ENCODE measurements at regions not wholly inside any gene's neighbourhood (a gene's known extent, or its start where the extent isn't known, plus 50 kb on each side); places are given as distances from the start of the nearest gene placed in this dataset.

DNA sequence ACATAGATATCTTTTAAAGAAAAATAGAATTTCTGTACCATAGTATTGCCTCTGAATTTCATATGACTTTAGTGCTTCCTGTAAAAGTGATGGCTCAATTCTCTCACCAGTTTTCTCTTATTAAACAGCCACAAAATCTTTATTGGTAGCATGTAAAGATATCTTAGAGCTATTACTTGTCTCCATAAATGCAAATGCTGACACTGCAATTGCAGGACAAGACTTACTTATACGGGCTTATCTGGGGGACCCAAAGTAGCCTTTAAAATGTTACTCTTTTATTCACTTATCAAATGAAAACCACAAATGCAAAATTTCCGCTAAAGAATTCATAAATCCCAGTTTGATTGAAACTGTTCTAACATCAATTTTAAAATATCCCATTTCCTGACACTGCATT is 287.1 kb upstream of the SPTLC3 start:
- WGBS, 2 donors: 43 to 46% methylated on average over 2 of the region's 2 CpGs
- no peak overlapping the region for H3K4me3 ChIP-seq
- DNase-seq (no peak), FAIRE-seq (no peak), ATAC-seq (no peak)
- H3K27me3 ChIP-seq: no peaks in the 10 kb centered on the region
- TF ChIP-seq, protein P1, sequence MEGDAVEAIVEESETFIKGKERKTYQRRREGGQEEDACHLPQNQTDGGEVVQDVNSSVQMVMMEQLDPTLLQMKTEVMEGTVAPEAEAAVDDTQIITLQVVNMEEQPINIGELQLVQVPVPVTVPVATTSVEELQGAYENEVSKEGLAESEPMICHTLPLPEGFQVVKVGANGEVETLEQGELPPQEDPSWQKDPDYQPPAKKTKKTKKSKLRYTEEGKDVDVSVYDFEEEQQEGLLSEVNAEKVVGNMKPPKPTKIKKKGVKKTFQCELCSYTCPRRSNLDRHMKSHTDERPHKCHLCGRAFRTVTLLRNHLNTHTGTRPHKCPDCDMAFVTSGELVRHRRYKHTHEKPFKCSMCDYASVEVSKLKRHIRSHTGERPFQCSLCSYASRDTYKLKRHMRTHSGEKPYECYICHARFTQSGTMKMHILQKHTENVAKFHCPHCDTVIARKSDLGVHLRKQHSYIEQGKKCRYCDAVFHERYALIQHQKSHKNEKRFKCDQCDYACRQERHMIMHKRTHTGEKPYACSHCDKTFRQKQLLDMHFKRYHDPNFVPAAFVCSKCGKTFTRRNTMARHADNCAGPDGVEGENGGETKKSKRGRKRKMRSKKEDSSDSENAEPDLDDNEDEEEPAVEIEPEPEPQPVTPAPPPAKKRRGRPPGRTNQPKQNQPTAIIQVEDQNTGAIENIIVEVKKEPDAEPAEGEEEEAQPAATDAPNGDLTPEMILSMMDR (IDR thresholded peaks at IDR 0.05): no peak
- H3K27ac ChIP-seq: peak overlapping the region in 1 of 4 donors; percentile 14
- no peaks in the 10 kb centered on the region for H3K4me1 ChIP-seq
- no peaks in the 10 kb centered on the region for H3K9me3 ChIP-seq
- intact Hi-C loops (cut with DNase I): no loop called here
- H3K36me3 ChIP-seq: no peaks in the 10 kb centered on the region

DNA sequence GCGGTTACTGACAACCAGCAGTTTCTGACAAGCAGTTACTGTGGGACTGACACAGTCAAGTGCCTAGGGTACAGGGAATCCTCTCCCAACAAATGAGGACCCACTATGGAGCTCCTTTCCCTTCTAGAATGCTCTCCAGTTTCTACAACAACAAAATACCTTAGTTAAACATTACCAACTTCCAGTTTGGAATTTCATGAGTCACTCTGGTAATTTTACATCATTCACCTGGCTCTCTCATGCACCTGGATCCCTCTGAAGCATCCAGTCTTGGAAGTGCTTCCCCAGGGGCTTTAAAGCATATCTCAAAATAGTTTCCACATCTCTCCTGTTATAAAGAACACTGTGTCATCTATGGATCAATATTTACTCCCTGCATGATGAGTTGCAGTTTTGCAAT is 286.7 kb upstream of the SPTLC3 start:
- H3K27ac ChIP-seq: peak overlapping the region in 1 of 4 donors; percentile 14
- TF ChIP-seq, protein P1 (IDR thresholded peaks at IDR 0.05): no peak
- H3K27me3 ChIP-seq: no peaks in the 10 kb centered on the region
- no peak overlapping the region for H3K4me3 ChIP-seq
- FAIRE-seq: no peak
- no peaks in the 10 kb centered on the region for H3K36me3 ChIP-seq
- WGBS, 2 donors: 60 to 63% methylated on average over 1 of the region's 1 CpG
- H3K4me1 ChIP-seq: no peaks in the 10 kb centered on the region
- ATAC-seq: peak in 3 of 4 donors; percentile 37 to 63 (median 57)
- no peak for DNase-seq
- no peaks in the 10 kb centered on the region for H3K9me3 ChIP-seq
- intact Hi-C loops (cut with DNase I): no loop called here

DNA sequence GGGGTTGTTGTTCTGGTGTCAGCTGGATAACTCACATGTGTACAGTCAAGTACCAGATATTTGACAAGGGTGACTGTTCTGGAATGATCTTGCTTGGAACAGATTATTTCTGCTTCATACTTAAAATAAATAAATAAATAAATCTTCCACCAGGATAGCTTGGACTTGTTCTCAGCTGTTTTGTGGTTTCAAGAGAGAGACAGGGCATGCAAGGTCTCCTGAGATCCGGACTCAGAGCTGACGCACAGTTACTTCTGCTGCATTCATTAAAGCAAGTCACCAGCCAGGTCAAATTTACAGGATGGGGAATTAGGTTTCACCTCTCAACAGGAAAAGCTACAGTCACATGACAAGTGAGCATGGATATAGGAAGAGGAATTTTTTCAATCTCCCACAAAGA is 285.0 kb upstream of the SPTLC3 start:
- no peaks in the 10 kb centered on the region for H3K27me3 ChIP-seq
- H3K27ac ChIP-seq: no peak overlapping the region
- ATAC-seq: no peak
- no peak for DNase-seq
- H3K36me3 ChIP-seq: no peaks in the 10 kb centered on the region
- TF ChIP-seq, protein P1 (IDR thresholded peaks at IDR 0.05): no peak
- no peak for FAIRE-seq
- 88 to 98% methylated on average over 2 of the region's 2 CpGs for WGBS, 2 donors
- H3K4me1 ChIP-seq: no peaks in the 10 kb centered on the region
- no peak overlapping the region for H3K4me3 ChIP-seq
- intact Hi-C loops (cut with DNase I): no loop called here
- H3K9me3 ChIP-seq: no peaks in the 10 kb centered on the region

DNA sequence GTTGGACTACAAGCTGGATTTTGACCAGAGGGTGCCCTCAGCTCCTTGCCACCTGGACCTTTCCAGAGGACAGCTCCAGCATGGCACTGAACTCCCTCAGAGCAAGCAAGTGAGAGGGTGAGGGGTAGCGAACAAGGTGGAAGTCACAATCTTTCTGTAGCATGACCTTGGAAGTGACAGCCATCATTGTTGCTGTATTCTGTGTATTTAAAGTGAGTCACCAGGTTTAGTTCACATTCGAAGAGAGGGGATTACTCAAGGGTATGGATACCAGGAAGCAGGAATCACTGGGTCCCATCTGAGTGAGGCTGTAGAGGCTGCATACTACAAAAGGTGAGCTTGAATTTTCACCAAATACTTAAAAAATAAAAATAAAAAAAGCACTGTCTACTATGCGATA is 280.0 kb upstream of the SPTLC3 start:
- H3K4me3 ChIP-seq: no peak overlapping the region
- 59 to 63% methylated on average over 3 of the region's 3 CpGs for WGBS, 2 donors
- H3K27ac ChIP-seq: no peak overlapping the region
- no peaks in the 10 kb centered on the region for H3K36me3 ChIP-seq
- H3K9me3 ChIP-seq: no peaks in the 10 kb centered on the region
- H3K4me1 ChIP-seq: no peaks in the 10 kb centered on the region
- peak in 1 of 4 donors; percentile 15 for ATAC-seq
- TF ChIP-seq, protein P1 (IDR thresholded peaks at IDR 0.05): no peak
- intact Hi-C loops (cut with DNase I): no loop called here
- no peak for FAIRE-seq
- H3K27me3 ChIP-seq: no peaks in the 10 kb centered on the region
- DNase-seq: no peak

DNA sequence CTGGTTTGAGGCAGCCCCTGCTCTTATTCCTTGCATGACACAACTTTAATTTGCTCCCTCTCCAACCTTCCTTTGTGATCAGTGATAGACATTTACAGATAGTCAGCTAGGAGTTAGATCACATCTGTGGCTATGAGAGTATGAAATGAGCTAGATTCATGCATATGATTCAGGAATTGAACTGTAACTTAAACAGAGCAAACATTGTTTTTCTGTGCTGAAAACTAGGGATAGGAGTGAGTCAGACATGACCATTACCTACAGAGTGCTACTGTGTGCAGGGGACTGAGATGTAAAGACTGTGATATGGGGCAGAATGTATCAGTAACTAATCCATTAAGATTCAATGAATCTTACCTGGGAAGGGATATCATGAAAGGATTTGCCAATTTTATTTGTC is 279.4 kb upstream of the SPTLC3 start:
- no peaks in the 10 kb centered on the region for H3K27me3 ChIP-seq
- H3K9me3 ChIP-seq: no peaks in the 10 kb centered on the region
- no peak for DNase-seq
- H3K4me3 ChIP-seq: no peak overlapping the region
- H3K4me1 ChIP-seq: no peaks in the 10 kb centered on the region
- H3K36me3 ChIP-seq: no peaks in the 10 kb centered on the region
- intact Hi-C loops (cut with DNase I): no loop called here
- ATAC-seq: no peak
- FAIRE-seq: no peak
- H3K27ac ChIP-seq: no peak overlapping the region
- TF ChIP-seq, protein P1 (IDR thresholded peaks at IDR 0.05): no peak
